Thoracic aorta (tissue), 2 donors: ENCODE measurements at regions not wholly inside any gene's neighbourhood (a gene's known extent, or its start where the extent isn't known, plus 50 kb on each side); places are given as distances from the start of the nearest gene placed in this dataset.
A peak's percentile ranks its signal among the peaks of the same experiment; 100 is the strongest.

Source experiments
- ATAC-seq: fragments of 150-250 bp; one replicate; pipeline ENCODE4 v1.8.0; 2017; ENCODE audit warnings: low read depth; ENCODE audit not compliant: insufficient number of reproducible peaks, low FRiP score
- DNase-seq: peaks from one replicate; pipeline ENCODE4 v3.0.0-alpha.2; 2020; ENCODE audit warnings: low spot score
- H3K27ac ChIP-seq, 2 donors: fragments of 200-600 bp; sonication (generic); 1 replicate in 1 of 2; 2 replicates in 1 of 2; pipeline ENCODE4 v1.5.1; 2016; ENCODE audit warnings: mild to moderate bottlenecking in 2 of 2, moderate library complexity in 2 of 2
- H3K27me3 ChIP-seq: fragments of 200-600 bp; sonication (generic); replicated peaks from 2 replicates; pipeline ENCODE4 v1.6.0; 2016; ENCODE audit warnings: mild to moderate bottlenecking; ENCODE audit not compliant: insufficient read depth
- H3K36me3 ChIP-seq: fragments of 200-600 bp; sonication (generic); one replicate; pipeline ENCODE4 v1.5.1; 2016
- H3K4me1 ChIP-seq, 2 donors: fragments of 200-600 bp; sonication (generic); 1 replicate in 1 of 2; 2 replicates in 1 of 2; pipeline versions ENCODE4 v1.5.1 to v1.6.0; 2016; ENCODE audit warnings: low read depth in 2 of 2, mild to moderate bottlenecking in 1 of 2; ENCODE audit not compliant: control insufficient read depth in 1 of 2
- H3K4me3 ChIP-seq: fragments of 200-600 bp; sonication (generic); 2 replicates; pipeline ENCODE4 v1.5.1; 2016; ENCODE audit warnings: mild to moderate bottlenecking
- H3K9me3 ChIP-seq: fragments of 200-600 bp; sonication (generic); 2 replicates; pipeline ENCODE4 v1.5.1; 2016
- CTCF ChIP-seq: fragments of 200-600 bp; sonication (generic); IDR thresholded peaks from one replicate; pipeline ENCODE4 v1.5.1; 2019; ENCODE audit warnings: antibody characterized with exemption

- peaks cover 14 to 26% of the 10 kb centered on the region in 2 donors for H3K4me1 ChIP-seq
- TF ChIP-seq CTCF: no peak
- no peak for DNase-seq
- no peaks in the 10 kb centered on the region for H3K27me3 ChIP-seq
- no peak for ATAC-seq
- no peak overlapping the region for H3K4me3 ChIP-seq
- no peaks in the 10 kb centered on the region for H3K9me3 ChIP-seq
- no peaks in the 10 kb centered on the region for H3K36me3 ChIP-seq
- H3K27ac ChIP-seq: no peak overlapping the region
These were observed 422.7 kb upstream of the GRAMD2B start for GRCh38 chr5:126000507-126000906.

DNA sequence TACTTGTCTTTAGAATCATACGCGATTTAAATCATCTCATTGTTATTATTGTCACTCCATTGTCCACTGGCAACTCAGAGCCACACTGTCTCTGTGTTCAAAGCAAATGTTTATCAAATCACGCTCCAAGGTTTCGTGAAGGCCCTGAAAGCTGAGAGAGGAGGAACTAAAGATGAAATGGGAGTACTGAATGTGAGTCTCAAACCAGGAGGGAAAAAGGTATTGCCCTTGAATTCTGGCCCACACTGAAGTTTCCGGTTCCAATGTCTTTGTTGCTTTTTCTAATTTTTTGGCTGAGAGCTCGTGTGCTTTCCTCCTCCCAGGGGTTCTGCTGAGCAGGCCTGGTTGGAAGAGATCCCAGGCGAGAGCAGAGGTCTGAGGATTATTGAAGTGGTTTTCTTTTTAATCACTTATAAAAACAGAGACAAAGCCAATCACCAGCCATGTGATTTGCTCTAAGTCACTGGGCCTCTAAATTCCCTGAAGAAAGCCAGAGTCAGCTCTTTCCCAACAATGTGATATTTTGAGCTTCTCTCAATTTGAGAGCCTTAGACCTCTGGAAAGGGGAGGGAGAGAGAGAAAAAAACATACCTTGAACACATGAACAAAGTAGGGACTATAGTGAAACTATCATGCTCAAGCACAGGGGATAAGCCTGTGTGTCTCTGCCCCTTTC lies 420.8 kb upstream of the GRAMD2B start:
- Histone ChIP-seq H3K36me3 (no peaks in the 10 kb centered on the region), H3K9me3 (no peaks in the 10 kb centered on the region), H3K4me3 (peak overlapping the region; percentile 3), H3K27ac (peak overlapping the region; percentile 21 to 52), H3K27me3 (no peaks in the 10 kb centered on the region), H3K4me1 (peaks cover 14 to 26% of the 10 kb centered on the region in 2 donors)
- no peak for TF ChIP-seq CTCF
- ATAC-seq (peak; percentile 86), DNase-seq (peak; percentile 64)

GRCh38 chr5:126003309-126003708 lies 419.9 kb upstream of the GRAMD2B start:
- Histone ChIP-seq H3K27ac (peak overlapping the region in 1 of 2 donors; percentile 52), H3K9me3 (no peaks in the 10 kb centered on the region), H3K4me1 (peaks cover 14 to 26% of the 10 kb centered on the region in 2 donors), H3K4me3 (peak overlapping the region; percentile 3), H3K36me3 (no peaks in the 10 kb centered on the region), H3K27me3 (no peaks in the 10 kb centered on the region)
- DNase-seq: peak; percentile 19
- ATAC-seq: no peak
- TF ChIP-seq CTCF: no peak

DNA sequence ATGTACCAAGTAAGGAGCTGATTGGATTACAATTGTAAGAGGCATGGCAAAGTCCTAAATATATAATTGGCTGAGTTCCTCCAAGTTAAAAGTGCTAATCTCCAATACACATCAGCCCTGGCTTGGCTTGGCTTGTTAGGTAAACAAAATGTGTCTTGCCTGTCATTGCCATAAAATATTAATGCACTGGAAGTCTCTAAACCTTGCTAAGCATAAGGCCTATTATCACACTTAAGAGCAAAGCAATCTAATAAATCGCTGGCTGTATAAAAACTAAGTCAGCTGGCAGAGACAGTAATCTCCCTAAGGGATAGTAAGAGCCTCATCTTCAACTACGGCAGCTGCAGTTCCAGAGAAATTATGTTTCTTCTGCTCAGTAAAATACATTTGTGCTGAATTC lies 418.6 kb upstream of the GRAMD2B start:
- Histone ChIP-seq H3K4me3 (no peak overlapping the region), H3K27me3 (no peaks in the 10 kb centered on the region), H3K36me3 (no peaks in the 10 kb centered on the region), H3K27ac (no peak overlapping the region), H3K4me1 (peaks cover 14 to 26% of the 10 kb centered on the region in 2 donors), H3K9me3 (no peaks in the 10 kb centered on the region)
- DNase-seq (no peak), ATAC-seq (no peak)
- TF ChIP-seq CTCF: no peak

DNA sequence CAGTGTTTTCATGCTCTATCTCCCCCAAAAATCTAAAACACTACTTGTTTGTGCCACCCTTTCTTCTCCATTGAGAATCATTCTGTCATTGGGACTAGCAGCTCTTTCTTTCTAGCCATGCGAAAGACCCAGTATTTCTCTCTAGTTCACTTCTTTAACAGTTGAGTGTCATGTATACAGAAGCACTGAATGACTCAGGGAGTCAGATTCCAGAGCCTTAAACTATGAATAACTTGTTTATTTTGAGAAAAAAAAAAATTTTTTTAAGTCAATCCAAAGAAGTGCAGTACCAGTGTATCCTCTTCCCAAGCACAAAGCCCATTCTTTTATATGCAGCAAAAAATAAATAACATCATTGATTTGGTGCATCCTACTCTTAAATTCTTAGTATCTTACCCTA lies 415.4 kb upstream of the GRAMD2B start:
- DNase-seq: no peak
- H3K9me3 ChIP-seq: no peaks in the 10 kb centered on the region
- H3K27me3 ChIP-seq: no peaks in the 10 kb centered on the region
- no peak for ATAC-seq
- no peaks in the 10 kb centered on the region for H3K36me3 ChIP-seq
- H3K27ac ChIP-seq: no peak overlapping the region
- peaks cover 11 to 23% of the 10 kb centered on the region in 2 donors for H3K4me1 ChIP-seq
- no peak for TF ChIP-seq CTCF
- H3K4me3 ChIP-seq: no peak overlapping the region
